ENCODE measurements at regions not wholly inside any gene's neighbourhood (a gene's known extent, or its start where the extent isn't known, plus 50 kb on each side); places are given as distances from the start of the nearest gene placed in this dataset.
"Not testable (repeated sequence)": the region's sequence is repeated elsewhere in the genome, so short reads cannot be mapped to it uniquely, and the experiment has no call there.

DNA sequence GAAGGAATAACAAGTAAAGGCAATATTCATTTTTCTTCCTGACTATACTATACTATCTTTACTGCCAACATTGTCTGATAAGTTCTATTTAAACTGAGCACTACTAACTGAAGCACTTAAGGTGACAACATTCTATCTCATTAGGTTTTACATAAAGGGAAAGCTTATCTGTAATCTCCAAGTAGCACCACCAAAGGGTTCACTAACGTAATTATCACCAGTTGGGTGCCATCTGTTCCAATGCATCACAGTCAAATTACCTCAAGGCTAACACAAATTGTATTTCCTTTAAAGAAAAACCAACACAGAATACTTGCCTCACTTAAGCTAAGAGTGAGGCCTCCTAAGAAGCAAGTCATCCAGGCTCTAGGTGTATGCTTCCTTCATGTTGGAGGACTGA lies 453.8 kb downstream of the RAP2B start:
- no peak for DNase-seq

DNA sequence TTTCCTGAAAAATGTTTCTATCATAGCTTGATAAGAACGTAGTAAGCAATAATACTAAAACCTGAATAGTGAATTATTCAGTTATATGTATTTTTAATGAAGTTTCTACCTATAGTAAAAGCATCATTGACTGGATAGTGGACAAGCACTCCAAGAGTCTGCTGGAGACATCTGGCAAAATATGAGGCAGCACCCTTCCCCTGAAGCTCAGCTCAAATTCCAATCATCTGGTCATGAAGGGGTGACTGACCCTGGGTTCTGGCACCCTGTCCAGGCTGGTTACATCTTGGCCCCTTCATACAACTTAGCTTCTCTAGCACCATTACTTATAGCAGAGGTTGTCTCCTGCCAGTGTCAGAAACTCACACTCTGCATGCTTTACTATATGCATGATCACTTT lies 455.4 kb downstream of the RAP2B start:
- DNase-seq = no peak

DNA sequence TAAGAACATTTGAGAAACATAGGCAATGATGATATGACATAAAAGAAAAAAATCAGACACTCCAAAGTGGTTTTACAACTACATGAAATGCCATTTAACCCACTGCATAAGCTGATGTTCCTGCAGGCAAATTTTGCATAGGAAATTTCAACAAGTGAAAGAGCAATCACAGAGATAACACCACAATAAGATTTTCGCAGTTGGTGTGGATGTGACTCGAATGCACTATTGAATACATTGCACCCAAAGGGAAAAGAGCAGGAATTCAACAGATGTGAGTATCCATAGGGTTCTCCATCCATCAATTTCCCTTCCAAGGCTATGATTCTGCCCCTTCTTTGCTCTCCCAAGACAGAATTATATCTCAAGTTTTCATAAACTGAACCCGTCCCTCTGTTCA lies 456.1 kb downstream of the RAP2B start:
- DNase-seq = no peak

DNA sequence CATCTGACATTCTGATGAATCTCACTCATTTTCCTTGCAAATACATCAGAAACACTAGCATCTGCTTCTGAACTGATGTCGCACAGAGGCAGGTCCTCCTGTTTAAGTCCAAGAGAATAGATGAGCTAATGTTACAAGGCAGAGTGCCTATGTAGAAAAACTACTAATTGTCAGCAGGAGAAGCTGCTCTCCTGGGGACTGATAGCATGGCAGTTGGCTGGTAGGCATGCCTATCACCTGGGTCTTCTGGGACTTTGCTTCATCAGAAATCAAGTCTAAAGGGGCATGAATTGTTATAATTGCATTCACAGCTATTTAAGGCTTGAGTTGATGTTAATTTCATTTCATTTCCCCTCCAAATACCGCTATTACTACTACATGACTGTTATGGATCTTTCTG lies 457.2 kb downstream of the RAP2B start:
- no peak for DNase-seq

DNA sequence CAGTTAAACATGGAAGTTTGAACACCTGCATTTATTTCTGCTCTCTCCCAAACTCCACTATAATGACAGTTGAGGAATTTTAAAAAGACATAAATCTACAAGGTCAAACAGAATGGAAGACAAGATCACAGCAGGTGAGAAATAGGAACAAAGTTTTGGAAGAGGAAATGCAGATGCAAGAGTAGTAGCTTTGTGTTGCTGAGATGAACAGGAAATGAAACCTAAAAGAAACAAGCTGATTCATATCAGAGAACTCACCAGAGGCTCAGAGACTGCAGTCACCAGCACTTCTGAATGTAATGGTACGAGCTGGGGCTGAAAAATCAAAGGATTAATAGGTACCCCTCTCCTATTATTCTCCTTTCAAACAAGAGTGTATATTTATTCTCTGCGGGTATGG lies 459.9 kb downstream of the RAP2B start:
- DNase-seq = peak; percentile 10 to 68 (median 42)

DNA sequence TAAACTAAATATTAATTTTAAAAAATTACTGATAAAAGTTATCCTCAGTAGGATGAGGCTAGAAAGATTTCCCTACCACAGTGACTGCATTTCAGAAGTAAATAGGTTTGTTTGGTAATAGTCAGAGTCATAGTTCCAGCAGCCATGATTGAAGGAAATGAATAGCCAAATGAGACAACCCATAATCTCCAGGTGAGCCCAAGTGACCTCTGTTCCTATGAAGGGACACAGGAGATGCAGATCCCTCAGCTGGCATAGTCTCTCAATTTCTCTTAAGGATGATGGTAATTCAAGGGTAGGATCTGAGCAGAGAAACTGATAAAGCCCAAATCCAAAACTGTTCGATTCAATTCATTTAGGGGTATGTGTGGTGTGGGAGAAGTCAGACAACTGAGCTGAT lies 461.8 kb downstream of the RAP2B start:
- no peak for DNase-seq

DNA sequence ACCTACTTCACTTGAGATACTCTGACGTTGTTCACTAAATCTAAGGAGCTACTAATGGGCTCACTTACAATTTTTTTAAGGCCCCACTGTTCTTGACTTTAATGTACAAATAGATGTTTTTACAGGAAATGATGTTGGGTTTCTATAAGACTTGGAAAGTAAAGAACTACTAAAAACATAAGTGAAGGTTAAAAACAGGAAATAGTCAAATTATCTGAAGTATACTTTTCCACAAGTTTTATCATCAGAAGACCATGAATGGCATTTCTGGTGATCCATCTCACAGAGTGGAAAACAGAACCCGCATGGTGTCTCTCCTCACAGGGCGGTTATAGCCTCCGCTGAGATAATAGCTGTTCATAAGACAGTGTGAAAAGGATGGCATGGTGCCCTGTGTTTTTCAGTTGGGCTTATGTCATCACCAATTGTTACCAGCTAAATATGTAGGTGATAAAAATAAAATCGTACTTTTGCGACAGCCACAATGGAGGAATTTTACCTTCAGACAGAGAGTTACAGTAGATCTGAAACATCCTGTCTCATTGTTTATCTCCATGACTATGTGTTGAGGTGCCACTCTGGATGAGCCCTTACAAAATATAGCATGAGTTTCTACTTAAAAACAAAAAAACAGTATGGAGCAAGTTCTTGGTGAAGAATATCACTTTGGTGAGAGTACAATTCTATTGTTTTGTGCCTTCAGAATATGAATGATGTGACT lies 462.4 kb downstream of the RAP2B start:
- no peak for DNase-seq

DNA sequence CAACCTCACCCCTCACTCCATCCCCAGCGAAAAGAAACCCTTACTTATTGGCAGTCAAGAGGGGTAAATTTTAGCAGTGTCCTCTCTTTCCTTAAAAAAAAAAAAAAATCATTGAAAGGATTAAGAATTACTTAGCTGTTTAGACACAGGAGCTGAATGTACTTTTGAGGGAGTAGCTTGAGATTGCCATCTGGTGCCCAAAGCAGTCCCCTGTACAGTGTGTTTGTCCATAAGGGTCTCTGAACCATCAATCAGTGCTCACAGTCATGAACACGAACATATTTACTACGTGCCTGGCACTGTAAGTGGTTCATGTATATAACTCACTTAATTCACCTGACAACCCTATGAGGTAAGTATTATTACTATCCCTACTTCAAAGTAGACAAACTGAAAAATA lies 463.5 kb downstream of the RAP2B start:
- DNase-seq = no peak

DNA sequence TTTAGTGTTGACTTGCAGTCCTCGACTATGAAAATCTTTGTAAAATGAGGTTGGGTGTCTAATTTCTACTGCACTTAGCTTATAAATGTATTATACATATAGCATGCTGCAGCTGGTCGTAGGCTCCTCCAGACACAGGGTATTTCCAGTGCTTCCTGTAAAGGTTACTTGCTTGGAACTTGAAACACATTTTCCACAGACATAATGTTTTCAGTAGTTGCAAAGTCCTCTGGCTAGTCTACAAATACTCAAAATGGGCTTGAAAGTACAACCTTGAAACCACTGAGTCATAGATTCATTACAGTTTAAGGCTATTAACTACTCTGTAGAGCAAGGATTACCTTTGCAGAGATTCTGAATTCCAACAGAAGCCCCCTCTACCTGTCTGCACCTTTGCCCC lies 464.1 kb downstream of the RAP2B start:
- no peak for DNase-seq

DNA sequence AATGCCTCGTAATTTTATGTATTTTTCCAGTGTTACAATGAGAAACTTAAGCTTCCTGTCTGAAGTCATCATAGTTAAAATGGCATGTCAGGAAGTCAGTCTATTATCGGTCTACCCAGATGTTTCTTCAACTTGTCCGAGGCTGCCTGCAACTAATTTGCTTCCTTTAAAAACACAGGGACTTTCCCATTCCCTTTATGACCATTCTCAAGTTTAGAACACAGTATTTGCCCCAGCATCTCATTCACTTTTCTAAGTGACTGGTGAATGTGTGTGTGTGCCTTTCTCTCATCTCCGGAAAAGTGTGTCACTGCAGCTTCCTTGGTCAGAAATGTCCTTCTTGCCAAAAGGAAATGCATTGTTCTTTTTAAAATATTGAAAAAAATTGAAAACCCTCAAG lies 466.6 kb downstream of the RAP2B start:
- DNase-seq = peak; percentile 16 to 70 (median 40)

DNA sequence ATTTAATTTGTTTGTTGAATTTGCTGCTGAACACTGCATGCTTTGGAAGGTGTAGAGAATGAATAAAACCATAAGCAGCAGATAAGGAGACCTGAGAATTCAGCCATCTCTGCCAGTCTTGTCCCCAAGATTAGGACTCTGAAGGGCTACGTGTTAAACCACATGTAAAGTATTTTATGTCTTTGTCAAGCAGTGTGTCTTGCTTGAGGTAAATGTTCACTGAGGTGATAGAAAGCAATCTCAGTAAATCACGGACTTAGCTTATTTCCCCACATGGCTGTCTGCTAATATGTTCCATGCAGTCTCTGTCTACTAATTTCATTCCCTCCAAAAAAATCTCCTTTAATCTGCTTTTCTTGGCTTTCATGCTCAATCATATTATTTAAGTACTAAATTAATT lies 467.1 kb downstream of the RAP2B start:
- DNase-seq = no peak

DNA sequence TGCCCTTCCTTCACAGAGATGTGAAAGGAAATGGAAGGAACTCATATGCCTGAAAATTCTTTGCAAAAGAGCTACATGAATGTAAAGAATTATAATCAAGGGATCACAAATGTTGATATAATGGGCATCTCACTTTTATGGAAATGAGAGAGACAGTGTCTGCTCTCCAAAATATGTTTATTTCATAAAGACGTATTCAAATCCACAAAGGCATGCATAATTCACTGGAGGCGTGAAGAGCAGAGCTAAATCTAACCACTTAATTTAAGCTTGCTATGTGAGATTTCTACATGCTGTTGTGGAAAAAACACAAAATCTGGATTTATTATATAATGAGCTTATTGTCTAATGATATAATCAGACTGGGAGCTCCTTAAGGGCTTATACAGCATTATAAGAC lies 469.1 kb downstream of the RAP2B start:
- no peak for DNase-seq

DNA sequence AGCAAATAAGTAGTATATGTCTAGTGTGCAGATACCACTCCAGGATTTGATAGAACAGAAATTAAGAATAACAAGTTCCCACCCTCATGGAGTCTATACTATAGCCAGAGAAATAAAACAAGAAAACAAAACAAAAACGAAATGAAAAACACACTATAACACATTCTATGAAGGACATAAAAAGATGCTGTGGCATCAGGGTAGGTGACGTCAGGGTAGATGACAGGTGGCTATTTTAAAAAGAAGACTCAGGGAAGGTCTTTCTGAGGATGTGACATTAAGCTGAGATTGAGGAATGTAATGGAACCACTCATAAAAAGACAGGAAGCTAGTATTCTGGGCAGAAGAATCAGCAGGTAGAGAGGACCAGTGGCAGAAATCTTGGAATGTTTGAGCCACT lies 469.6 kb downstream of the RAP2B start:
- DNase-seq = no peak

DNA sequence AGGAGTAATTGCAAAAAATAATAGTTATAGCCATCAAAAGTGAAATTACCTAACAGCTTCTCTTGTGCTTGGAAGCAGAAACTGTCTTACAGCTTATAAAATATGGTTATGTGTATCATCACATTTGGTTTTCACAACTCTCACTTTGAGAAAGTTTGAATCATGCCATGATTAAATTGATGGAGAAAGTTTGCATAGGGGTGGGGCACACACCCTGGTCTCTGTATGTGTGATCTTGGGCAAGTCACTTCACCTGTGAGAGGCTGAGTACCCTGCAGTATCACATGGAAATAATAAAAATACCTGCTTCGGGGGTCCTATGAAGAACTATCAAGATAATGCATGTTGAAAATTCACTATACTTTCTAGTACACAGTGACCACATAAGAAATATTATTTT lies 471.4 kb downstream of the RAP2B start:
- DNase-seq = no peak

DNA sequence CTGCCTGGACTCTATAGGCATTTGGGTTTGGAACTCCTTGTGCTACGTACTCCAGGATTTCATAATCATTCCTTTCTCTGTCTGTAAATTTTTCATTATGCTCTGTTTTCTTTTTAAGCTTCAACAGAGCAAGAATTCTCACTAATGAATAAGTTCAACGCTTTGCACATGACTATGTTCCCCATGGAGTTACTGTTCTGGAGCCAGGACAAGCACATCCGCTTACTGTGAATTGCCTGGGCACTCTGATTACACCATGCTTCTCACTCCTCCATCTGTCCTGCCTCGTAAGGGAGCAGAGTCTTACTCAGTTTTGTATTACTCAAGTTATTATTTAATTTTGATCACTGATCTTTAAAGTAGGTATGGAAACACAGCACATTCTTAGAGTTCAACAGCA lies 472.7 kb downstream of the RAP2B start:
- no peak for DNase-seq

DNA sequence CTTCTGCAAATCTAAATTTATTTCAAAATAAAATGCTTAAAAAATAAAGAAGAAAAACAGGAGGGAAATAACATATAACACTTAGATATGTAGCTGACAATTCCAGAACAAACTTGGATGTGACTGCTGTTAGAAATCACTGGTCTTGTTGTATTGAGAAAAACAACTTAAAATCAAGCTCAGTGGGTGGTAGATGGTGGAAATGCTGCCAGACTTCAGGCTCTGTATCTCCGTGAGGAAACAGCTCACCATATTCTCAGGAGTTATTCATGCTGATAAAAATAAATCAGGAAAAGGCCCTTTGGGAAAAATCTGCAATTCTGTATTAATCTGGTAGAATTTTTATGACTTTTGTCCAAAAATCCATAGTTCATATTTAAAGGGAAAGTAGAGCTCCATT lies 477.6 kb downstream of the RAP2B start:
- DNase-seq = no peak

DNA sequence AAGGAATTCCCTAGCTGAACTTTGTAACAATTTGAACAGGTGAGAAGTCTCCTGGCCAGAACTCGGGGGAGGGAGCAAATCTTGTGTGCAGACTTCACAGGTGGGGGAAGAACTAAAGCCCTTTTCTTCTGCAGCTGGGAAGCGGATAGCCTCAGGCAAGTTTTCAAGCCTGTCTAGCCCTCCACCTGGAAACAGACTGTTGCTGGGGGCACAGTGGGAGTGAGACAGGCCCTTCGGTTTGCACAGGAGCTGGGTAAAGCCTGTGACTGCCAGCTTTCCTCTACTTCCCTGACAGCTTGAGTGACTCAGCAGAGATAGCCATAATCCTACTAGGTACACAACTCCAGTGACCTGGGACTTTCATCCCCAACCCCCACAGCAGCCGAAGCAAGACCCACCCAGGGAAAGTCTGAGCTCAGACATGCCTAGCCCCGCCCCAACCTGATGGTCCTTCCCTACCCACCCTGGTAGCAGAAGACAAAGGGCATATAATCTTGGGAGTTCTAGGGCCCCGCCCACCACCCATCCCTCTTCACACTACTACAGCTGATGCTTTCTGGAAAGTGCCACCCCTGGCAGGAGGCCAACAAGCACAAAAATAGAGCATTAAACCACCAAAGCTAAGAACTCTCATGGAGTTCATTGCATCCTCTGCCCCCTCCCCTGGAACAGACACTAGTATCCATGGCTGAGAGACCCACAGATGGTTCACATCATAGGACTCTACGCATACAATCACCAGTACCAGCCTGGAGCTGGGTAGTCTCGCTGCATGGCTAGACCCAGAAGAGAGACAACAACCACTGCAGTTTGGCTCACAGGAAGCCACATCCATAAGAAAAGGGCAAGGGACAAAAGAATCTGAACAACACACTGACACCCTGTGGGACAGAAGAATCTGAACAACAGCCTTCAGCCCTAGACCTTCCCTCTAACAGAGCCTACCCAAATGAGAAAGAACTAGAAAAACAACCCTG lies 479.0 kb downstream of the RAP2B start:
- no peak for DNase-seq

DNA sequence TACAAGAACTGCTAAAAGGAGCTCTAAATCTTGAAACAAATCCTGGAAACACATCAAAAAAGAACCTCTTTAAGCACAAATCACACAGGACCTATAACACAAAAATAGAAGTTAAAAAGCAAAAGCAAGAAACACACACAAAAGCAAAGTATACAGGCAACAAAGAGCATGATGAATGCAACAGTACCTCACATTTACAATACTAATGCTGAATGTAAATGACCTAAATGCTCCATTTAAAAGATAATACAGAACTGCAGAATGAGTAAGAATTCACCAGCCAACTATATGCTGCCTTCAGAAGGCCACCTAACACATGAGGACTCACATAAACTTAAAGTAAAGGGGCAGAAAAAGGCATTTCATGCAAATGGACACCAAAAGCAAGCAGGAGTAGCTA lies 478.6 kb upstream of the ARHGEF26 start:
- not testable (repeated sequence) for DNase-seq

DNA sequence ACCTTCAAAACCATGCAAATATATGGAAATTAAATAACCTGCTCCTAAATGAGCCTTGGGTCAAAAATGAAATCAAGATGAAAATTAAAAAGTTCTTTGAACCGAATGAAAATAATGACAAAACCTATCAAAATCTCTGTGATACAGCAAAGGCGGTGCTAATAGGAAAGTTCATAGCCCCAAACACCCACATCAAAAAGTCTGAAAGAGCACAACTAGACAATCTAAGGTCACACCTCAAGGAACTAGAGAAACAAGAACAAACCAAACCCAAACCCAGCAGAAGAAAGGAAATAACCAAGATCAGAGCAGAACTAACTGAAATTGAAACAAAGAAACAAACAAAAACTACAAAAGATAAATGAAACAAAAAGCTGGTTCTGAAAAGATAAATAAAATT lies 477.7 kb upstream of the ARHGEF26 start:
- DNase-seq = not testable (repeated sequence)

DNA sequence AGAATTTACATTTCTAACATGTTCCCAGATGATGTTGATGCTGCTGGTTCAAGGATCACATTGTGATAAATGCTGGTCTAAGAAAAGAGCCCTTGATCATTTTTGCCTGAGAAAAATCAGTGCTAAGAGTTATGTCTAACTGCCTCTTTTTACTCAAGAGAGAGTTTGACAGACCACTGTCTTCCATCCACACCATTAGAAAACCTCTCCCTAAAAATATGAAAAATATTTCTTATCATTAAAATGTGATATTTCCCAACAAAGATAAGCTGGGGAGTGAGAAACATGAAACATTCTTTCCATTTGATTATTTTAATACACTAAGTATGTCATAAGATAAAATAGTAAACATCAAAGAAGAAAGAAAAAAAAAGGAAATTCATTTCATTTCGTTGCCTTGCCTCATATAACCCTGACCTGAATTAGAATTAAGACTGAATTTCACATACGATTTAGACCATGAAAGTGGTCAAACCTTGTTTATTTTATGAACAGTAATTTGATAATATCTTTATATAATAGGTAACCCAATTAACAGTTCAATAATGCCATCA lies 471.8 kb upstream of the ARHGEF26 start:
- DNase-seq = no peak

DNA sequence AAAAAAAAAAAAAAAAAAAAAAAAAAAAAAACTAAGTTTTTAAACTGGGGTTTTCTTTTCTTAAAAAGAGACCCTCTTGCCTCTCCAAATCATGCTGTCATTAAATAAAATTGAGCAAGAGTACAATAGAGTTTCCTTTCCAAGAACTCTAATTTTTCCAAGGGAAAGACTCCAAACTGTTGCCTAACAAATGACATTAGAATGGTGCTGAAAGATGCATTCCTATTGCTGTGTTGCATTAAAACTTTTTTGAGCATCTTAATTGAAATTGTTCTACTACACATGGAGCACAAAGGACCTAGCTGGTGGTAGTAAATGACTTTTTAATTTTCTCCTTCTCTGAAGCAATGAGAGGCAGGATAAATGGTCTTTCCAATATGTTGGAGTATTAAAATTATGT lies 469.1 kb upstream of the ARHGEF26 start:
- DNase-seq = no peak

DNA sequence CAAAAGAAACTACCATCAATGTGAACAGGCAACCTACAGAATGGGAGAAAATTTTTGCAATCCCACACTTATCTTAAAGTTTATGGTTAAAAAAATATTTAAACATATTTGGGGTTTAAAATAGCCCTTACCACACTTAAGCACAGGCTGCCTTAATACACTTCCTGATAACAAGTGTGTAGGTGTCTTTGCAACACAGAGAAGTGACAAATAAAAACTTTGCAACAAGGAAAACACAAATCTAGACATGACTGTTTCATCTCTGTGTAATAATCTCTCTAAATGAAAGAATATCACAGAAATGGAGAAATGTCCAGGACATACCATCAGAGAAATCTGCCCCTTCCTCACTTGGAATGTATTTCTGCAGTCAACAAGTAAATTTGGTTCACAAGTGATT lies 464.1 kb upstream of the ARHGEF26 start:
- DNase-seq = peak in 3 of 4 experiments; percentile 2 to 66 (median 62)

DNA sequence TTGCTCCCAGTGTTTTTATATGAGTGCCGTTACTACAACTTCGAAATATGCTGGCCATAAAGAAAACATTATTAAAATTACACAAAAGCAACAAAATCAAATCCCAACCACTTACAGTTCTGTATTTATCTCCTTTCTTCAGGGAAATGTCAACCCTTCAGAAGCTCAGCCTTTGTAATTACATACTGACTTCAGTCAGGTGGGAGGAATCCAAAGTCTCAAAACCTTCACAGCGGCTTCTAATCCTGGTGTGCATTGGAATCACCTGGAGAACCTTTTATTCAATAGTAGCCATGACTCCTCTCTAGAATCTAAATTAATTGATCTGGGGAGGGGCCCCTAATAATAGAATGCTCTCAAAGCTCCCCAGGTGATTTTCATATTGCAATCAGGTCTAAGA lies 463.7 kb upstream of the ARHGEF26 start:
- DNase-seq = no peak

DNA sequence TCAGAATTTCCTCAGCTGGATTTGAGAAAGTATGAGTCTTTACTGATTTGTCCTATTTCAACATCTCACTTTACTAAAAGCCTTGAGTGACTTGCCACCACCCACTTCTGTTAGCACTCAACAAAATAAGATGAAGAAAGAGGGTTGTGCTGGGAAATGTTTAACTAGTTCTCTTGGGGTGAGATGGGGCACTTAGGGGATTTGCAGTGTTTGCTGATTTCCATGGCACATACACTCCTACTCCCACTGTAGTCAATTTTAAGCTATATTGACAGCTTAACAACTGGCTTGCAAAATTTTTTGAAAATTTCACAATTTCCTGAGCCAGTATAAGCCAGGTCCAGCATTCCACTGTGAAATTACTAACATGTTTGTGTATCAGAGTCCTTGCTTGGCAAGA lies 463.1 kb upstream of the ARHGEF26 start:
- peak; percentile 52 to 79 (median 70) for DNase-seq
